Panc1 (cell line): ENCODE measurements at regions not wholly inside any gene's neighbourhood (a gene's known extent, or its start where the extent isn't known, plus 50 kb on each side); places are given as distances from the start of the nearest gene placed in this dataset.
"Not testable (repeated sequence)": the region's sequence is repeated elsewhere in the genome, so short reads cannot be mapped to it uniquely, and the experiment has no call there.

Source experiments
- ATAC-seq: fragments of 200-7000 bp; cut with Tn5 transposase; 2 replicates; pipeline ENCODE4 v1.9.1; 2020; ENCODE audit warnings: mild to moderate bottlenecking, moderate library complexity
- BruUV-seq: library from RNA; stranded (reverse); fragments of 400-500 nt; replicated peaks from 2 replicates; lab custom pipeline; 2021; lab: Mats Ljungman, UMichigan
- CTCF ChIA-PET: fragments of 300-600 bp; sonication (Branson Sonifier 250); formaldehyde crosslinking; loops from one replicate; lab custom pipeline; 2022; ENCODE audit warnings: antibody characterized with exemption; lab: Charles Lee
- POLR2A ChIA-PET: fragments of 300-600 bp; sonication (Branson Sonifier 250); formaldehyde crosslinking; loops from one replicate; lab custom pipeline; 2022; ENCODE audit warnings: antibody characterized with exemption; lab: Charles Lee
- DNase-seq: peaks from one replicate; pipeline ENCODE4 v3.0.0-alpha.2; 2010; ENCODE audit warnings: low read depth, low spot score
- H3K27ac ChIP-seq: 2 replicates; pipeline ENCODE4 v1.5.1; 2011; ENCODE audit warnings: mild to moderate bottlenecking, low read length, inconsistent platforms
- H3K27me3 ChIP-seq: fragments of 200-500 bp; sonication (Bioruptor generic); 2 replicates; pipeline ENCODE4 v1.6.0; 2014; ENCODE audit warnings: low read length, inconsistent platforms; ENCODE audit not compliant: control insufficient read depth, insufficient read depth
- H3K36me3 ChIP-seq: fragments of 200-500 bp; sonication (Bioruptor generic); 2 replicates; pipeline ENCODE4 v1.5.1; 2014; ENCODE audit warnings: inconsistent platforms, mild to moderate bottlenecking, low read length, moderate library complexity; ENCODE audit not compliant: control insufficient read depth, insufficient read depth
- H3K4me1 ChIP-seq: 2 replicates; pipeline ENCODE4 v1.5.1; 2011; ENCODE audit warnings: inconsistent platforms, mild to moderate bottlenecking, low read length, moderate library complexity; ENCODE audit not compliant: control insufficient read depth, insufficient read depth
- H3K4me3 ChIP-seq, 2 experiments: 2 replicates each; pipeline ENCODE4 v1.5.1; 2011 to 2012; ENCODE audit warnings: low read depth in 2 of 2, low read length in 2 of 2, mild to moderate bottlenecking in 2 of 2, inconsistent platforms in 1 of 2, moderate library complexity in 1 of 2
- H3K9me3 ChIP-seq: fragments of 200-500 bp; sonication (Bioruptor generic); 2 replicates; pipeline ENCODE4 v1.5.1; 2014; ENCODE audit warnings: low read depth, mild to moderate bottlenecking, inconsistent platforms, low read length, moderate library complexity; ENCODE audit not compliant: control insufficient read depth, insufficient read depth
- CTCF ChIP-seq: fragments of 450-650 bp; IDR thresholded peaks from 2 replicates; pipeline ENCODE4 v1.5.1; 2017; ENCODE audit warnings: mild to moderate bottlenecking
- POLR2AphosphoS5 ChIP-seq: IDR thresholded peaks from 2 replicates; pipeline ENCODE4 v1.6.1; 2012; ENCODE audit warnings: mild to moderate bottlenecking, low read depth, low read length, moderate library complexity
- SIN3A ChIP-seq: IDR thresholded peaks from 2 replicates; pipeline ENCODE4 v1.6.1; 2012; ENCODE audit warnings: low read depth, mild to moderate bottlenecking, low read length, moderate library complexity, borderline replicate concordance; ENCODE audit not compliant: insufficient read depth
- TCF7L2 ChIP-seq: IDR thresholded peaks from 2 replicates; pipeline ENCODE4 v1.6.1; 2011; ENCODE audit warnings: mild to moderate bottlenecking, low read depth, low read length, inconsistent platforms
- in situ Hi-C: cut with HindIII; loops from 2 replicates; pipeline ENCODE4 v1.10.0; 2016; ENCODE audit warnings: low sequenced_read_pairs, low pct_unique_long_range_greater_than_20kb
- intact Hi-C: fragments of 100-400 bp; cut with micrococcal nuclease; formaldehyde crosslinking; loops from one replicate; pipeline ENCODE4 v1.10.0; 2022; ENCODE audit not compliant: unreplicated experiment
- TF ChIP-seq, protein P1 (sequence below), 2 experiments: IDR thresholded peaks; 2 replicates each; pipeline ENCODE4 v1.6.1; 2011 to 2012; ENCODE audit warnings: low read depth in 2 of 2, control low read depth in 1 of 2, low read length in 1 of 2, mild to moderate bottlenecking in 1 of 2, moderate library complexity in 1 of 2; ENCODE audit not compliant: insufficient read depth in 1 of 2

DNA sequence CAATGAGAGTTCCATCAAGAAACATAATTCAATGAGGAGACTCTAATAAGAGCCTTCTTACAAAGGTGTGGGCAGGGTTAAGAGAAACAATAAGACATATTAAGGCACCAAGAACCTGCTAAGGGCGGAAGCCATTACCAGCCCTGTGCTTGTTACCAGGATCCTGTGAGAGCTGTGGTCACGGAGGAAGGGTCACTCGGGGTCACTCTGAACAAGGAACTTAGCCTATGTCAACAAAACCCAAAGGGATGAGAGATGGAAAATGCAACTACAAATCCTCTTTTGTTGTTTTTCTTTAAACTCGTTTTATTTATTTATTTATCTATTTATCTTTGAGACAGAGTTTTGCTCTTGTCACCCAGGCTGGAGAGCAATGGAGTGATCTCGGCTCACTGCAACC, 460.4 kb upstream of the CCDC196 start:
- intact Hi-C loops, result no loop called here

DNA sequence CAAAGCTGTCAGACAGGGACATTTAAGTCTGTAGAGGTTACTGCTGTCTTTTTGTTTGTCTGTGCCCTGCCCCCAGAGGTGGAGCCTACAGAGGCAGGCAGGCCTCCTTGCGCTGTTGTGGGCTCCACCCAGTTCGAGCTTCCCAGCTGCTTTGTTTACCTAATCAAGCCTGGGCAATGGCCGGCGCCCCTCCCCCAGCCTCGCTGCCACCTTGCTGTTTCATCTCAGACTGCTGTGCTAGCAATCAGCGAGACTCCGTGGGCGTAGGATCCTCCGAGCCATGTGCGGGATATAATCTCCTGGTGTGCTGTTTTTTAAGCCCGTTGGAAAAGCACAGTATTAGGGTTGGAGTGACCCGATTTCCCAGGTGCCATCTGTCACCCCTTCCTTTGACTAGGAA, 454.2 kb upstream of the CCDC196 start:
- BruUV-seq, H3K9me3 ChIP-seq: not testable (repeated sequence)

More for the DNA sequence above, 460.4 kb upstream of the CCDC196 start:
- Histone ChIP-seq H3K4me3 (no peak overlapping the region), H3K27ac (no peak overlapping the region), H3K36me3 (no peaks in the 10 kb centered on the region), H3K9me3 (no peaks in the 10 kb centered on the region), H3K4me1 (no peaks in the 10 kb centered on the region), H3K27me3 (no peaks in the 10 kb centered on the region)
- POLR2A ChIA-PET, result no interaction called here
- BruUV-seq, result no TSS peak
- ATAC-seq (no peak), DNase-seq (no peak)
- TF ChIP-seq TCF7L2, result no peak
- no peak for TF ChIP-seq CTCF
- TF ChIP-seq, protein P1, sequence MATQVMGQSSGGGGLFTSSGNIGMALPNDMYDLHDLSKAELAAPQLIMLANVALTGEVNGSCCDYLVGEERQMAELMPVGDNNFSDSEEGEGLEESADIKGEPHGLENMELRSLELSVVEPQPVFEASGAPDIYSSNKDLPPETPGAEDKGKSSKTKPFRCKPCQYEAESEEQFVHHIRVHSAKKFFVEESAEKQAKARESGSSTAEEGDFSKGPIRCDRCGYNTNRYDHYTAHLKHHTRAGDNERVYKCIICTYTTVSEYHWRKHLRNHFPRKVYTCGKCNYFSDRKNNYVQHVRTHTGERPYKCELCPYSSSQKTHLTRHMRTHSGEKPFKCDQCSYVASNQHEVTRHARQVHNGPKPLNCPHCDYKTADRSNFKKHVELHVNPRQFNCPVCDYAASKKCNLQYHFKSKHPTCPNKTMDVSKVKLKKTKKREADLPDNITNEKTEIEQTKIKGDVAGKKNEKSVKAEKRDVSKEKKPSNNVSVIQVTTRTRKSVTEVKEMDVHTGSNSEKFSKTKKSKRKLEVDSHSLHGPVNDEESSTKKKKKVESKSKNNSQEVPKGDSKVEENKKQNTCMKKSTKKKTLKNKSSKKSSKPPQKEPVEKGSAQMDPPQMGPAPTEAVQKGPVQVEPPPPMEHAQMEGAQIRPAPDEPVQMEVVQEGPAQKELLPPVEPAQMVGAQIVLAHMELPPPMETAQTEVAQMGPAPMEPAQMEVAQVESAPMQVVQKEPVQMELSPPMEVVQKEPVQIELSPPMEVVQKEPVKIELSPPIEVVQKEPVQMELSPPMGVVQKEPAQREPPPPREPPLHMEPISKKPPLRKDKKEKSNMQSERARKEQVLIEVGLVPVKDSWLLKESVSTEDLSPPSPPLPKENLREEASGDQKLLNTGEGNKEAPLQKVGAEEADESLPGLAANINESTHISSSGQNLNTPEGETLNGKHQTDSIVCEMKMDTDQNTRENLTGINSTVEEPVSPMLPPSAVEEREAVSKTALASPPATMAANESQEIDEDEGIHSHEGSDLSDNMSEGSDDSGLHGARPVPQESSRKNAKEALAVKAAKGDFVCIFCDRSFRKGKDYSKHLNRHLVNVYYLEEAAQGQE (IDR thresholded peaks at IDR 0.05; ENCODE audit: insufficient read depth in 1 of 2, low read depth in 2 of 2, low read length in 1 of 2), result no peak
- TF ChIP-seq SIN3A, result no peak
- TF ChIP-seq POLR2AphosphoS5, result no peak
- CTCF ChIA-PET, result no interaction called here
- in situ Hi-C loops, result no loop called here

DNA sequence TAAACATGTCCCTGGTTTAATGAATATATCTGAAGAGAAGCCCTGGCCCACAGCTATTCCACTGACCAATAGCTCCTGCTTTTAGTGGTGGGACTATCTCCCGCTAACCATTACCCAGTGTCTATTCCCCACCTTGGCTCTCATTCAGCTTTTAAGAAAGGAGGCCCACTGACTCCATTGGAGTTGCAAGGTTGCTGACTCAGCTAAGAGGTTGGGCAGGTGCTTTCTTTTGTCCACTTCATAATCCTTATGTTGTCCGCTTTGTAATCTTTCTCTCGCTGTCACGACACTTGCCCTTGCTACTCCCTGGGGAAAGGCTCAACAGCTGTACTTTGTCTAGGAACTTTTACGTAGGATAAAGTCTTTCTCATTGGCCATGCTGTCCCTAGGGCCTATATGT, 453.4 kb upstream of the CCDC196 start:
- Histone ChIP-seq H3K27ac (no peak overlapping the region), H3K4me3 (no peak overlapping the region), H3K9me3 (no peaks in the 10 kb centered on the region), H3K36me3 (no peaks in the 10 kb centered on the region), H3K4me1 (no peaks in the 10 kb centered on the region), H3K27me3 (peaks cover 2% of the 10 kb centered on the region; the same call in 1 of the 2 replicates)
- ChIA-PET POLR2A (no interaction called here), CTCF (no interaction called here)
- no peak for DNase-seq
- intact Hi-C loops (no loop called here), in situ Hi-C loops (no loop called here)
- BruUV-seq, result no TSS peak
- TF ChIP-seq SIN3A, result no peak
- no peak for TF ChIP-seq CTCF
- TF ChIP-seq, protein P1 (IDR thresholded peaks at IDR 0.05; ENCODE audit: insufficient read depth in 1 of 2, low read depth in 2 of 2, low read length in 1 of 2), result no peak
- no peak for TF ChIP-seq POLR2AphosphoS5
- no peak for TF ChIP-seq TCF7L2
- no peak for ATAC-seq

More for the DNA sequence above, 454.2 kb upstream of the CCDC196 start:
- POLR2A ChIA-PET, H3K4me3 ChIP-seq, intact Hi-C loops, H3K27me3 ChIP-seq, H3K36me3 ChIP-seq, H3K27ac ChIP-seq, CTCF ChIA-PET, ATAC-seq, H3K4me1 ChIP-seq, in situ Hi-C loops, DNase-seq: not testable (repeated sequence)
